ENCODE measurements at regions not wholly inside any gene's neighbourhood (a gene's known extent, or its start where the extent isn't known, plus 50 kb on each side); places are given as distances from the start of the nearest gene placed in this dataset.

- no peak for DNase-seq (ENCODE audit: low read depth in 2 of 2)
Measured at GRCh38 chr2:120936476-120937334, 201.0 kb downstream of the GLI2 start.

- DNase-seq (ENCODE audit: low read depth in 2 of 2), result no peak
Measured at GRCh38 chr2:120937686-120938044, 202.0 kb downstream of the GLI2 start.

- no peak for DNase-seq (ENCODE audit: low read depth in 2 of 2)
Measured at GRCh38 chr2:120938045-120938771, 202.5 kb downstream of the GLI2 start.

GRCh38 chr2:120939595-120940318, 204.1 kb downstream of the GLI2 start:
- DNase-seq (ENCODE audit: low read depth in 2 of 2), result no peak

GRCh38 chr2:120940319-120940696, 204.6 kb downstream of the GLI2 start:
- DNase-seq (ENCODE audit: low read depth in 2 of 2), result no peak

GRCh38 chr2:120940726-120941256, 205.1 kb downstream of the GLI2 start:
- no peak for DNase-seq (ENCODE audit: low read depth in 2 of 2)

- DNase-seq (ENCODE audit: low read depth in 2 of 2), result no peak
Measured at GRCh38 chr2:120941571-120942120, 206.0 kb downstream of the GLI2 start.

GRCh38 chr2:120942658-120943057, 207.0 kb downstream of the GLI2 start:
- no peak for DNase-seq (ENCODE audit: low read depth in 2 of 2)

- no peak for DNase-seq (ENCODE audit: low read depth in 2 of 2)
Measured at GRCh38 chr2:120943403-120944034, 207.9 kb downstream of the GLI2 start.

GRCh38 chr2:120944575-120944974, 208.9 kb downstream of the GLI2 start:
- no peak for DNase-seq (ENCODE audit: low read depth in 2 of 2)

- no peak for DNase-seq (ENCODE audit: low read depth in 2 of 2)
Measured at GRCh38 chr2:120945091-120945490, 209.4 kb downstream of the GLI2 start.

- DNase-seq (ENCODE audit: low read depth in 2 of 2), result no peak
Measured at GRCh38 chr2:120945832-120946499, 210.3 kb downstream of the GLI2 start.

GRCh38 chr2:120947327-120947726, 211.7 kb downstream of the GLI2 start:
- DNase-seq (ENCODE audit: low read depth in 2 of 2), result no peak

- no peak for DNase-seq (ENCODE audit: low read depth in 2 of 2)
Measured at GRCh38 chr2:120947982-120948661, 212.5 kb downstream of the GLI2 start.

GRCh38 chr2:120948662-120949011, 213.0 kb downstream of the GLI2 start:
- no peak for DNase-seq (ENCODE audit: low read depth in 2 of 2)

GRCh38 chr2:120949027-120949956, 213.6 kb downstream of the GLI2 start:
- DNase-seq (ENCODE audit: low read depth in 2 of 2), result no peak

GRCh38 chr2:120949957-120950590, 214.4 kb downstream of the GLI2 start:
- DNase-seq (ENCODE audit: low read depth in 2 of 2), result no peak

GRCh38 chr2:120951693-120952092, 216.0 kb downstream of the GLI2 start:
- no peak for DNase-seq (ENCODE audit: low read depth in 2 of 2)

GRCh38 chr2:120952318-120952717, 216.7 kb downstream of the GLI2 start:
- no peak for DNase-seq (ENCODE audit: low read depth in 2 of 2)
